Stimulated activated CD4-positive, alpha-beta T cell treated with anti-CD3 and anti-CD28 coated beads, TNF-alpha, amount 100 ng/mL, for 24 hours (primary cell): ENCODE measurements at regions not wholly inside any gene's neighbourhood (a gene's known extent, or its start where the extent isn't known, plus 50 kb on each side); places are given as distances from the start of the nearest gene placed in this dataset.
"Not testable (repeated sequence)": the region's sequence is repeated elsewhere in the genome, so short reads cannot be mapped to it uniquely, and the experiment has no call there.

ENCODE experiments used
- DNase-seq, 3 experiments: peaks; one replicate each; pipeline ENCODE4 v3.0.0-alpha.2; 2020; ENCODE audit warnings: low read depth in 3 of 3

GRCh38 chr1:37319284-37319683, 155.1 kb upstream of the ZC3H12A start:
- no peak for DNase-seq

DNA sequence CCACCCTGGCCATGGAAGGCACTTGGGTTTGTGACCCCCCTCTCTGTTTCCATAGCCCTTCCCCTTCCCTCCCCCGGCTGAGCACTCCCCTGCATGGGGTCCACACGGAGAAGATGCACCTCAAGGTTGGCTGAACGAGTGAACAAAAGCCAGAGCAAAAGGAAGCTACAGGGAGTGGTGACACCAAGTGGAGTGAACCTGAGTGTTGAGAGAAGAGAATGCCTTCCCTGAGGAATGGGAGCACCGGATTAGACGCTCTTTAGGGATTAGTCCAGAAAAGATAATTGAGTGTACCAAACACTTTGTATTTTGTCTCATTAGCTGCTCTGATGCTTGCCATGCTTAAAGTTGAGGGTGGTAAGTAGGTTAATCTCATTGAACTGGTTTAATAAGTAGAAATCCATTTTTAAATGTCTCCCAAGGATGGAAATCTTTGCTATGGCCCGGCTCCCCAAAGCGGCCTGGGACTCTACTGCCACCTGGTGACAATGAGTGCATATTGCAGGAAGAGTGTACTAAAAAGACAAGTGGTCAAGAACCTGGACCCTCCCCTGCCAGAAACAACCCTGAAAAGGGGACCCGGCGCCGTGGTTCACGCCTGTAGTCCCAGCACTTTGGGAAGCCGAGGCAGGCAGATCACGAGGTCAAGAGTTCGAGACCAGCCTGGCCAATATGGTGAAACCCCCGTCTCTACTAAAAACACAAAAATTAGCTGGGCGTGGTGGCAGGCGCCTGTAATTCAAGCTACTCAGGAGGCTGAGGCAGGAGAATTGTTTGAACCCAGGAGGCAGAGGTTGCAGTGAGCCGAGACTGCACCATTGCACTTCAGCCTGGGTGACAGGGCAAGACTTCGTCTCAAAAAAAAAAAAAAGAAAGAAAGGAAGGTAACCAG, 150.6 kb upstream of the ZC3H12A start:
- DNase-seq = peak in 1 of 3 experiments; percentile 18

GRCh38 chr1:37325010-37325409, 149.4 kb upstream of the ZC3H12A start:
- no peak for DNase-seq

GRCh38 chr1:37325509-37326437, 148.6 kb upstream of the ZC3H12A start:
- no peak for DNase-seq

GRCh38 chr1:37332126-37332525, 142.3 kb upstream of the ZC3H12A start:
- DNase-seq = no peak

DNA sequence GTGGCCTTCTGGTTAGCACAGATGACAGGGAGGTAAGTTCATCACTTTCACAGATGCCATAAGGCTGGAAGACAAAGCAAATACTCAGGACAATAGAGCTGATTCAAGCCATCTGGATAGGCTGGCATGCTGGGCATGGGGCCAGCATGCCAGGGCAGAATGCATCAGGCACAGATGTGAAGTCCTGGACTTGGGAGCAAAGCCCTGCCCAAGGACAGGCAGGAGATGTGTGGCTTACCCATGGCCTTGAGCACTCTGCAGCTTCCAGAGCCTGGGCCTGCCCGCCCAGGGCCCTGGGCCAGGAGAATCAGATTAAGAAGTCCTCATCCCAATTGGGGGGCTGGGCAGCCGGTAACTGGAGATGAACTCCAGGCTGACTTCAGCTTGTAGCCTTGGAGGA, 135.7 kb upstream of the ZC3H12A start:
- DNase-seq = no peak

GRCh38 chr1:37342736-37343135, 131.6 kb upstream of the ZC3H12A start:
- no peak for DNase-seq

DNA sequence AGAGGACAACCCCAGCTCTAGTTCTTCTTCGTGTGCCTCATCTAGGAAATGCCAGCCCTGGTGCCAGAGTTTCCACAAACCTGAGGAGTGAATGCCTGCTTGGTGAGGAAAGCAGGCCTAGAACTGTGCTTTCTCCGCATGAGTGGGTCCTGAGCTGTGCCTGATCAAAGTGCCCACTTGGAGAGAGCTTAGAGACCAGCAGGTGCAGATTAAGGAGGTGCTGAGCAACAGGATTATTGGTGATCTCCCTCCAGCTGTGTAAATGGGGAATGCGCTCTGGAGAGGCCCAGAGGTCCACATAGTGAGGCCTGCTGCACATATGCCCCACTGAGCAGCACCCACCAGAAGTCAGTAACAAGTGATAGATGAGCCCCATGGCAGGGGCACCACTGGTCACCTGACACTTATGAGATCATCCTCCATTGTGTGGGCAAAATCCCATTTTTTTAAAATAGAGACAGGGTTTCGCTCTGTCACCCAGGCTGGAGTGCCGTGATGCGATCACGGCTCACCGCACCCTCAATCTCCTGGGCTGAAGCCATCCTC, 127.2 kb upstream of the ZC3H12A start:
- no peak for DNase-seq

DNA sequence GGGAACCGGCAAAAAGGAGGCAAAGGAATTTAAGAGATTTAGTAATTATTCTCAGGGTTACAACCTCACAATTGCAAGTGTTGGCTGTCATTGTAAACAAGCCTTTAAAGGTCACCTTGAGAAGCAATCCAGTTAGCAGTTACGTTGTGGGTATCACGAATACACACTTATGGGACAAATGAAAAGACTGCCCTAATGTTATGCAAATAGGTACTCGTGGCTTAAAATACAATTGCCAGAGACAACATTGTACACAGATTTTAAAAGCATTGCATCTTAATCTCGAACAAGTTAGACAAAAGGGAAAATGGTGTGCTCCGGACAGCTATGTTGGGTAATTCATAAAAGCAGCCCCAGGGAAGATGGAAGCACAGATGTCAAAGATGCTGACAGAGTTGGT, 120.5 kb upstream of the ZC3H12A start:
- no peak for DNase-seq

DNA sequence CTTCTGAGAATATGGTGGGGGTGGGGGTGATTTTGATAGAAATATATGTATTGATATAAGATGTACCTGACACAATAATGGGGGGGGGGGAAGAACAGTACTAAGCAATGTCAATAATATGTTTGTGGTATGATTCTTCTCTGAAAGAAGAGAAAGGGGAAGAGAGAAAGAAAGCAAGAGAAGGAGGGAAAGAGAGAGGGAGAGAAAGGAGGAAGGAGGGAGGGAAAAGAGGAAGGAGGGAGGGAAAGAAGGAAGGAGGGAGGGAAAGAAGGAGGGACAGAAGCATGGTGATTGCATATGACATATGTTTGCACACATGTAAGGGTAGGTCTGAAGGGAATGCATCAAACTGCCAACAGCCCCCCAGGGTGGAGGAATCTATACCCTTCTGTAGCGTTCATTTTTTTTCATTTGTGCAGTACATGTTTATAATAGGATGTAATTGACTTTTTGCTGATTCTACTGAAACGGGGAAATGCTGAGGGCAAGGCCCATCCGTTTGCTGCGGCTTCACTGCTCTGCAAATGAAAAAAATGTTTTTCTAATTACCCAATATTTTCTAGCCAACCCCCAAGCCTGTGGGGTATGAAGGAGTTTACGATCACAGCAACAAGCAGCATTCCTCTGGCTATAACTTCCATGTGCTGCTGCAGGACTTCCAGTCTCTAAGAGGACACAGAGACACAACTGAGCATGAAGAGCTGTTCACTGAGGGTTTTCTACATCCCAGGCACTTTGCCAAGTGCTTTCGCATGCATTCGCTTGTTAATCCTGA, 119.3 kb upstream of the ZC3H12A start:
- no peak for DNase-seq

DNA sequence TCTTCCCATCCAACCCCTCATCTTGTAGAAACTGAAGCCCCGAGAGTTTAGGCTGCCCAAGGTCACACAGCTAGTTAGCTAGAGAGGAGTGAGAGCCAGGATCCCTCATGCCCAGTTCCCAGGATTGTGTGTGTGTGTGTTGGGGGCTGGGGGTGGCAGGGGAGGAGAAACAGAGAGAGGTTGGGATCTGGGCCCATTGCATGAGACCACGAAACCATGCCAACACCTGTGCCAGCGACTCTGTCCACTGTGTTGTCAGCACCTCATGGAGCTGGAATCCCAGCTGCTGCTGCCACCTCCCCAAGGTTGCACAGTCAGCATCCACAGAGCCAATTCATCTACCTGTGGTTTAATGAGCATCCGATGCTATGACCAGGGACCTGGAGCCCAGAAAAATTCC, 115.4 kb upstream of the ZC3H12A start:
- no peak for DNase-seq

GRCh38 chr1:37360011-37360410, 114.4 kb upstream of the ZC3H12A start:
- DNase-seq = no peak

DNA sequence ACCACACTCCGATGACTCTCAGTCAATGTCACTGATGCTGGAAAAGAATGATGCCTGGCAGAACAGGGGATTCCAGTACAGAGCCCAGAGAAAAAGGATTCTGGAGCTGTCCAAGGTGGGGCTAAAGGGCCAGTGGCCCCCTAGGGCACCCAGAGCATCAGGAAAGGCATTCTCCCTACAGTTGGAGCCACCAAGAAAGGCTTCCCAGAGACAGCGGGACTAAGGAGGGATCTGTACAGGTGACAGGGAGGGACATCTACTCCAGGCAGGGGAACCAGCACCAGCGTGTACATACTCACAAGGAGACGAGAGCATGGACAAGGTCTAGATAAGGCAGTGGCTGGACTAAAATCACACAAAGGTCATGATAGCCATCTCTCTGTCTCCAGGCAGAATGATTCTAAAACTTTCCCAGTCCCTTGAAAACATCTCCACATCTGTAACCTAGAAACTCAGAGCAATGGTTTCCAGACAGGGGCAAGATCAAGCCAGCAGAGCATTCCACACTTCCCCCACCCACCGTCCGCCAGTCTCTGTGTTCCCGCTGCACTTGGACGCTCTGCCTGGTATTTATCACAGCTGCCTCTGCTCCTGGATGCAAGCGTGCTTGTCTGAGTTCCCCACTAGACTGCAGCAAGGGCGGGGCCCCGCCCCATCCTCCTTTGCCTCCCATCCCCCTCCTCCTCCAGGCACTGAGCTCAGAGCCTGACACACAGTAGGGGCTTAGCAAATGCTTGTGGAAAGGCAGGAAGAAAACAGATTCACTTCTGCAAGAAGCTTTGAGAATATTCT, 111.6 kb upstream of the ZC3H12A start:
- no peak for DNase-seq

GRCh38 chr1:37363535-37363934, 110.8 kb upstream of the ZC3H12A start:
- DNase-seq = no peak

DNA sequence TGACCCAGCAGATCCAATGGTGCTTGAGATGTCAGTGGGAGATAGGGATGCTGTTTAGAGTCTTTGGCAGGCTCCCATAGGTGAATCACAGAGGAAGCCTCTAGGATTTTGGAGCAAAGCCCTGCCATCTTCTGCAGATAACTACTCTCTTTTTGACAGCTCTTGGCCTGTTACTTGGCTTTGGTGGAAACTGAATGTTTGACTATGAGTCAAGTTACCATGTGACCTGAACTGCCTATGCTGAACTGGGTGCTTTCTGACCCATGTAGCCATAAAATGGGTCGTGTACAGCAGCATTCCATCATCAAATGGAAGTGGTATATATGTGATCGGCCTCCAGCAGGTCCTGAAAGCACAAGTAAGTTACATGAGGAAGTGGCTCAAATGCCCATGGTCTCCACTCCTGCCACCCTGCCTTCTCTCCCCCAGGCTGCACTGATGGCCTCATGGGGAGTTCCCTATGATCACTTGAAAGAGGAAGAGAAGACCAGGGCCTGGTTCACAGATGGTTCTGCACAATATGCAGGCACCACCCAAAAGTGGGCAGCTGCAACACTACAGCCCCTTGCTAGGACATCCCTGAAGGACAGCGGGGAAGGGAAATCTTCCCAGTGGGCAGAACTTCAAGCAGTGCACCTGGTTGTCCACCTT, 105.6 kb upstream of the ZC3H12A start:
- not testable (repeated sequence) for DNase-seq

- no peak for DNase-seq
These were observed 102.1 kb upstream of the ZC3H12A start for GRCh38 chr1:37372302-37372701.

GRCh38 chr1:37372711-37373110, 101.7 kb upstream of the ZC3H12A start:
- no peak for DNase-seq

- DNase-seq = no peak
These were observed 101.0 kb upstream of the ZC3H12A start for GRCh38 chr1:37373413-37373812.

DNA sequence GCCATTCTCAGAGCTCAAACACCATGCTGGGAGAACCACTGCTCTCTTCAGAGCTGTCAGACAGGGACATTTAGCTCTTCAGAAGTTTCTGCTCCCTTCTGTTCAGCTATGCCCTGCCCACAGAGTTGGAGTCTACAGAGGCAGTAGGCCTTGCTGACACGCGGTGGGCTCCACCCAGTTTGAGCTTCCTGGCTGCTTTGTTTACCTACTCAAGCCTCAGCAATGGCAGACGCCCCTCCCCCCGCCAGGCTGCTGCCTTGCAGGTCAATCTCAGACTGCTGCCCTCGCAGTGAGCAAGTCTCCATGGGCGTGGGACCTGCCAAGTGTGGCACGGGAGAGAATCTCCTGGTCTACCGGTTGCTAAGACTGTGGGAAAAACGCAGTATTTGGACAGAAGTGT, 93.8 kb upstream of the ZC3H12A start:
- not testable (repeated sequence) for DNase-seq

DNA sequence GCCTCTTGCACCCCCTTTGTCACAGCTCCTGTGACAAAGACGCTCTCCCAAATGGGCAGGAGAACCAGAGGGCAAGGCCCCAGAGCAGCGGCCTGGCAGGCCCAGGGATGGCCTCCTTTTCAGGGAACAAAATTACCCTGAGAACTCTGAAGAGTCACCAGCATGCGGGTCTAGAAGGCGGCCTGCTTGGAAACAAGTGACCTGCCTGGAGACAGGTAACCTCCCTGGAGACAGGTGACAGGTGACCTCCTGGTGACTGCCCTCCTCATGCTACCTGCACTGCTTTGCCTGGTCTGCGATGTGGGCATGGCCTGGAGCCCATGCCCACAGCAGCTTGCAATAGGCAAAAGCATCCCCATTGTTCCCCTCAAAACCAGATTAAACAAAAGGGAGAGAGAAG, 86.5 kb upstream of the ZC3H12A start:
- no peak for DNase-seq
